SK-N-MC (cell line): ENCODE measurements at regions not wholly inside any gene's neighbourhood (a gene's known extent, or its start where the extent isn't known, plus 50 kb on each side); places are given as distances from the start of the nearest gene placed in this dataset.
A peak's percentile ranks its signal among the peaks of the same experiment; 100 is the strongest.
"Not testable (repeated sequence)": the region's sequence is repeated elsewhere in the genome, so short reads cannot be mapped to it uniquely, and the experiment has no call there.

ENCODE experiments used
- DNase-seq: peaks from one replicate; pipeline ENCODE4 v3.0.0-alpha.2; 2011; ENCODE audit warnings: low read depth, low spot score
- H3K27ac ChIP-seq: fragments of 200-600 bp; sonication (generic); 2 replicates; pipeline ENCODE4 v1.5.1; 2016; ENCODE audit warnings: mixed run types
- H3K36me3 ChIP-seq: fragments of 200-600 bp; sonication (generic); 2 replicates; pipeline ENCODE4 v1.6.1; 2017; ENCODE audit warnings: antibody characterized with exemption, low read length, mixed read lengths; ENCODE audit not compliant: insufficient read depth
- H3K4me3 ChIP-seq: fragments of 200-600 bp; sonication (generic); 2 replicates; pipeline ENCODE4 v1.5.1; 2016
- H3K9ac ChIP-seq: fragments of 200-600 bp; sonication (generic); 2 replicates; pipeline ENCODE4 v1.8.0; 2017; ENCODE audit warnings: mixed run types, mixed read lengths; ENCODE audit not compliant: insufficient read length
- H3K9me3 ChIP-seq: fragments of 200-600 bp; sonication (generic); 2 replicates; pipeline ENCODE4 v1.6.1; 2017; ENCODE audit warnings: low read depth, mild to moderate bottlenecking, antibody characterized with exemption, low read length, moderate library complexity, mixed read lengths
- EZH2 ChIP-seq: fragments of 200-600 bp; sonication (generic); IDR thresholded peaks from one replicate; pipeline ENCODE4 v1.6.1; 2017; ENCODE audit warnings: antibody characterized with exemption
- FOXP2 ChIP-seq: optimal IDR thresholded peaks from 2 replicates; pipeline ENCODE3; 2011; ENCODE audit warnings: mild to moderate bottlenecking, moderate library complexity; ENCODE audit not compliant: insufficient read depth; ENCODE audit errors: extremely low read length, control extremely low read depth
- POLR2AphosphoS5 ChIP-seq: IDR thresholded peaks from 2 replicates; pipeline ENCODE4 v1.6.1; 2012; ENCODE audit warnings: mild to moderate bottlenecking, low read depth, low read length, borderline replicate concordance

- Histone ChIP-seq H3K27ac (no peak overlapping the region), H3K36me3 (no peaks in the 10 kb centered on the region), H3K4me3 (no peak overlapping the region), H3K9ac (no peak overlapping the region), H3K9me3 (no peaks in the 10 kb centered on the region)
- no peak for TF ChIP-seq POLR2AphosphoS5
- no peak for TF ChIP-seq FOXP2
- no peak for TF ChIP-seq EZH2
- no peak for DNase-seq
Observed at GRCh38 chr6:14388371-14388770, 270.8 kb downstream of the CD83 start.

DNA sequence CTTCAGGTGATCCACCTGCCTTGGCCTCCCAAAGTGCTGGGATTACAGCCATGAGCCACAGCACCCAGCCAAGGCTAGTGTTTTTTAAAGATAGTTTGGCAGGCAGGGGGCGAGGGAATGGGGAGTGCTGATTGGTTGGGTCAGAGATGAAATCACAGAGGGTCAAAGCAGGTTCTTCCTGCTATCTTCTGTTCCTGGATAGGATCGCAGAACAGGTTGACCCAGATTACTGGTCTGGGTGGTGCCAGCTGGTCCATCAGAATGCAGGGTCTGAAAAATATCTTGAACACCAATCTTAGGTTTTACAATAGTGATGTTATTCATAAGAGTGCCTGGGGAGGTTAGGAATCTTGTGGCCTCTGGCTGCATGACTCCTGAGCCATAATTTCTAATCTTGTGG is 272.2 kb downstream of the CD83 start:
- DNase-seq, H3K36me3 ChIP-seq, H3K9me3 ChIP-seq, H3K27ac ChIP-seq, H3K4me3 ChIP-seq, H3K9ac ChIP-seq: not testable (repeated sequence)

DNA sequence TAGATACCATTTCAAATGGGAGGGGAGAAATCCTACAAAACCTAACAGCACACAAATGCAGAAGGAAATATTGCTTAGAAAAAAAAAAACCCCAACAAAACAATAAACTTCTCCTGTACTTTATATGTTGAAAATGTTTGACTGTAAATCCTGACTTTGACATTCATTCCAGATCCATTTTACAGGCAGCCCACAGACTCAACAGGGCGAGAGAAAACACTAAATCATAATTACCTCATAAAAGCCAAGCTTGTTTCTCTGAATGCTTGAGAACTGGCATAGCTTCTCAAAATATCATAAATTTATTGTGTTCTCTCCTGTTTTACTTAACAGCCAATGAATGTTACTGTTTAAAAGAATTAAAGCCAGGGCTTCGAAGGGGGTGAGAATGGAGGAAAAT is 273.2 kb downstream of the CD83 start:
- H3K4me3 ChIP-seq: peak overlapping the region; percentile 49; the same call in 1 of the 2 replicates
- no peaks in the 10 kb centered on the region for H3K36me3 ChIP-seq
- no peak for DNase-seq
- TF ChIP-seq FOXP2: no peak
- TF ChIP-seq EZH2: no peak
- no peak; the same call in 1 of the 2 replicates for TF ChIP-seq POLR2AphosphoS5
- H3K9me3 ChIP-seq: no peaks in the 10 kb centered on the region
- H3K27ac ChIP-seq: peak overlapping the region; percentile 92
- H3K9ac ChIP-seq: peak overlapping the region; percentile 43

- TF ChIP-seq FOXP2 (no peak), POLR2AphosphoS5 (no peak), EZH2 (no peak)
- Histone ChIP-seq H3K36me3 (no peaks in the 10 kb centered on the region), H3K27ac (no peak overlapping the region), H3K4me3 (no peak overlapping the region), H3K9me3 (no peaks in the 10 kb centered on the region), H3K9ac (no peak overlapping the region)
- no peak for DNase-seq
Observed at GRCh38 chr6:14393910-14394309, 276.3 kb downstream of the CD83 start.

DNA sequence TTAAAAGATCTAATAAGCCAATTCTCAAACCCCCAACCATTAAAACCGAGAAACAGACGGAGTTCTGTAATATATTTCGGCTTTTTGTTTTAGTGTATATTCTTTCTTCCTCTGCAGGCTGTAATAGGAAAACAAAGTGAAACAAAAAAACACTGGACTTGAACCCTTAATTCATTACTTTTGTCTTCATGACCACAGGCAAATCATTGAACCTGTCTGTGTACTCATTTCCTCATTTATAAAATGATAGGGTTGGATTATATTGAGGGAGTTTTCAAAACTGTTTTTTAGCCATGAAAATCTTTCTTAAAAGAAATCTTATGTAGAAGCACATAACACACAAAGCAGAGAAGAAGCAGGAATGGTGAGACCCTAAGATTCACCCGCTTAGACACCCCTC is 278.8 kb downstream of the CD83 start:
- Histone ChIP-seq H3K4me3 (no peak overlapping the region), H3K9me3 (no peaks in the 10 kb centered on the region), H3K9ac (no peak overlapping the region), H3K36me3 (no peaks in the 10 kb centered on the region), H3K27ac (no peak overlapping the region)
- TF ChIP-seq POLR2AphosphoS5: no peak
- DNase-seq: no peak

DNA sequence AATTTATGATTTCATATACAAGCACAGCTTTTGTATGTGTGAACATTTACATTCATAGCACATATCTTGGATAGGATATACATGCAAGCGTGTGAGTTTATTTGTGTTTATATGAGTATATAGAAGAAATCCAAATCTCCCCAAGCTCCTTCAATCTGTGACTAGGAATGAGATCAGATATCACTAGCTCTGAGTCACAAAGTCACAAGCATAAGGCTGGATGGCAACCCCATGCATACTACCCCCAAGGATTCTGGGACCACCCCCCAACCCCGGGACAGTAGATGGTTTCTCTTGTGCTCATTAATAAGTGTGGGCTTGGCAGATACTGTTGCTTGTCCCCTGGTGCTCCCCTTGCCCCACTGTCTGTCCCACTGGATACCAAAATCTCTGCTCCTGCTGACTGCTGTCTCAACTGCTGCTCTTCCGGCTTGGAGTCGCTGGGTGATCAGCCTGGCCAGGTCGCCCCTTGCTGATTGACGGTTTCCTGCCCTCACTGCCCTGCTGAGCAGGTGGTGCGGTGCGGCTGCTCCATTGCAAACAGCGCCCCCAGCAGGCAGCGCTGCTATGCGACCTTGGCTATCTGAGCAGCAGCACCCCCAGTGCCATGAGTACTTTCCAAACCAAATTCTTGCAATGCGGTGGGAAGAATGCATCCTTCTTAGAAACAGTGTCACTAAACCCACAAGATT is 279.4 kb downstream of the CD83 start:
- Histone ChIP-seq H3K4me3 (no peak overlapping the region), H3K9me3 (no peaks in the 10 kb centered on the region), H3K27ac (no peak overlapping the region), H3K9ac (no peak overlapping the region), H3K36me3 (no peaks in the 10 kb centered on the region)
- DNase-seq: no peak
- no peak for TF ChIP-seq POLR2AphosphoS5
- no peak for TF ChIP-seq EZH2
- no peak for TF ChIP-seq FOXP2

DNA sequence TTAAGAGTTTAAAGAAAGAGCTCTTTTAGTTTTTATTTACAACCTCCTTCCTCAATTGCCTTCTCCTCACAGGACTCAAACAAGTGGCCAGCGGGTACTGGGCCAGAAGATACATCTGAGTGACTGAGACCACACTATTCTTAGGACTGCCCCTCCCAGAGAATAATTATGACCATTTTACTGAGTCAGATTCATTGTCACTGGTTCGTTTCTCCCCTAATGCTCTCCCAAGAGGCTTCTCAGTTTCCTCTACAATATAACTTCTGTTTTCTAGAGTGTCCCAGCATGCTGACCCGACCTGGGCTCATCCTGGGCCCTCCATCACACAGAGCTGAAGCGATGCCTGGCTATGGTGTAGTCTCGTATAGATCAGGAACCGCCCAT is 279.9 kb downstream of the CD83 start:
- no peak for DNase-seq
- Histone ChIP-seq H3K9me3 (no peaks in the 10 kb centered on the region), H3K27ac (no peak overlapping the region), H3K4me3 (no peak overlapping the region), H3K9ac (no peak overlapping the region), H3K36me3 (no peaks in the 10 kb centered on the region)
- TF ChIP-seq FOXP2 (no peak), POLR2AphosphoS5 (no peak)

GRCh38 chr6:14398953-14399352 is 281.4 kb downstream of the CD83 start:
- no peak for DNase-seq
- no peak overlapping the region for H3K4me3 ChIP-seq
- no peak overlapping the region for H3K9ac ChIP-seq
- H3K36me3 ChIP-seq: no peaks in the 10 kb centered on the region
- H3K27ac ChIP-seq: no peak overlapping the region
- H3K9me3 ChIP-seq: no peaks in the 10 kb centered on the region
- no peak for TF ChIP-seq EZH2
- TF ChIP-seq FOXP2: no peak
- TF ChIP-seq POLR2AphosphoS5: no peak

DNA sequence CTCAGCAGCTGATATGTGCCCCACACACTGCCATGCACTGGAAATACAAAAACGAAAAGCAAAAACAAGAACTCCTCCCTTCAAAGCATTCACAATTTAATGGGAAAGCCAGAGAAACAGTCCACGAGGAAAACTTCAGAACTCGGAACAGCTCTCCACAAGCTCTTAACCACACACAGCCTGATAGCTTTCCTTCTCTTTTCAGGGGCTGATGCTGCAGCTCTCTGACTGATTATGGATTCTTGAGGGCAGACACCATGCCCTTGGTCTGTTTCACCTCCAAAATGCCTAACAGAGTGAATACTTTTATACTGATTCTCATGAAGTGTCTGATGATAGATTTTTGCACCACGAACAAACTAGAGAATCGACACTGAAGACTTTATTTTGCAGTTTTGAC is 282.1 kb downstream of the CD83 start:
- no peak overlapping the region for H3K4me3 ChIP-seq
- no peak overlapping the region for H3K9ac ChIP-seq
- TF ChIP-seq FOXP2 (no peak), EZH2 (no peak), POLR2AphosphoS5 (no peak)
- H3K9me3 ChIP-seq: no peaks in the 10 kb centered on the region
- H3K27ac ChIP-seq: no peak overlapping the region
- no peaks in the 10 kb centered on the region for H3K36me3 ChIP-seq
- DNase-seq: no peak

DNA sequence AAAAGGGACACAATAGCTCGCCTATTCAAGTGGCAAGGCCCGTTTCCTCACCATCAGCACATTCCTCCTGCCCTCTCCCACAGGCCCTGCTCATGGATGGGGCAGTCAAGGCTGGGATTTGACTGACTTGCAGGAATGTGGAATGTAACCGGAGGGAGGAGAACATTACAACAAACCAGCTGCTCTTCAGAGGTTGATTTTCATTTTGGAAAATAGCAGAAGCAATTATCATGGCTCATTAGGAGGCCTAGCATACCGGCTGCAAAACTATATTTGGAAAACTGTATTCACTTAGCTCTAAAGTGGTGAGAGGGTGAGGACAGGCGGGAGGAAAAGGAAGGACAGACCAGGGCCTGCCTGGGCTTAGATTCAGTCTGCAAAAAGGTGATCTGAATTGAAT is 283.7 kb downstream of the CD83 start:
- no peak overlapping the region for H3K4me3 ChIP-seq
- no peaks in the 10 kb centered on the region for H3K9me3 ChIP-seq
- TF ChIP-seq FOXP2 (no peak), EZH2 (no peak), POLR2AphosphoS5 (no peak)
- H3K36me3 ChIP-seq: no peaks in the 10 kb centered on the region
- DNase-seq: no peak
- no peak overlapping the region for H3K27ac ChIP-seq
- no peak overlapping the region for H3K9ac ChIP-seq
